ENCODE measurements at regions not wholly inside any gene's neighbourhood (a gene's known extent, or its start where the extent isn't known, plus 50 kb on each side); places are given as distances from the start of the nearest gene placed in this dataset.

DNA sequence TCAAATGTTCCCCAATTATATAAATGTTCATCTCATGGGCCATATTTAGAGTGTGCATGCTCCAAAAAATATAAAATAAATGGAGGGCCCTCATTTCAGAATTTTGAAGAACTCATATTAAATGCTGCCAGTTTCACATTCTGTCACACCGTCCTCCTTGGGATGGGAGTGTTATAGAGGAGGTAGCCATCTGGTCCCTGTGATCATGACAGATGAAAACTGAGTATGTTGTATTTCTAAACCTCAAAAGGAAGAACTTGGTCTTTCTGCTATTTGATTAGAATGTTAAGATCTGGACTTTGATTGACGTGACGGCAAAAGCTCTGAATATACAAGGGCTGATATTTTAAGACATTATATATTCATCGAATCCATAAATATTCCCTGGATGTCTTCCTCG lies 308.0 kb downstream of the RAPGEF2 start:
- TF ChIP-seq CREB1 (IDR thresholded peaks at IDR 0.05) (no peak), POLR2A (IDR thresholded peaks at IDR 0.05; ENCODE audit: control extremely low read depth in 1 of 2, low read depth in 2 of 2, low read length in 2 of 2) (no peak), SP1 (IDR thresholded peaks at IDR 0.05; ENCODE audit: low read depth, low read length) (no peak), YY1 (IDR thresholded peaks at IDR 0.05; ENCODE audit: low read depth, low read length) (no peak), SAP30 (IDR thresholded peaks at IDR 0.05; ENCODE audit: insufficient read depth, insufficient replicate concordance, low read length) (no peak), TEAD4 (IDR thresholded peaks at IDR 0.05; ENCODE audit: low read depth, low read length) (no peak), SP4 (IDR thresholded peaks at IDR 0.05; ENCODE audit: low read length) (no peak), JUN (IDR thresholded peaks at IDR 0.05; ENCODE audit: low read depth, low read length) (no peak)
- TF ChIP-seq, protein P1, sequence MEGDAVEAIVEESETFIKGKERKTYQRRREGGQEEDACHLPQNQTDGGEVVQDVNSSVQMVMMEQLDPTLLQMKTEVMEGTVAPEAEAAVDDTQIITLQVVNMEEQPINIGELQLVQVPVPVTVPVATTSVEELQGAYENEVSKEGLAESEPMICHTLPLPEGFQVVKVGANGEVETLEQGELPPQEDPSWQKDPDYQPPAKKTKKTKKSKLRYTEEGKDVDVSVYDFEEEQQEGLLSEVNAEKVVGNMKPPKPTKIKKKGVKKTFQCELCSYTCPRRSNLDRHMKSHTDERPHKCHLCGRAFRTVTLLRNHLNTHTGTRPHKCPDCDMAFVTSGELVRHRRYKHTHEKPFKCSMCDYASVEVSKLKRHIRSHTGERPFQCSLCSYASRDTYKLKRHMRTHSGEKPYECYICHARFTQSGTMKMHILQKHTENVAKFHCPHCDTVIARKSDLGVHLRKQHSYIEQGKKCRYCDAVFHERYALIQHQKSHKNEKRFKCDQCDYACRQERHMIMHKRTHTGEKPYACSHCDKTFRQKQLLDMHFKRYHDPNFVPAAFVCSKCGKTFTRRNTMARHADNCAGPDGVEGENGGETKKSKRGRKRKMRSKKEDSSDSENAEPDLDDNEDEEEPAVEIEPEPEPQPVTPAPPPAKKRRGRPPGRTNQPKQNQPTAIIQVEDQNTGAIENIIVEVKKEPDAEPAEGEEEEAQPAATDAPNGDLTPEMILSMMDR (IDR thresholded peaks at IDR 0.05; ENCODE audit: control extremely low read depth in 1 of 3, insufficient read depth in 1 of 3, low read depth in 1 of 3, low read length in 3 of 3): no peak

All from H1 (cell line).